Spleen (tissue), 11 donors: ENCODE measurements at regions not wholly inside any gene's neighbourhood (a gene's known extent, or its start where the extent isn't known, plus 50 kb on each side); places are given as distances from the start of the nearest gene placed in this dataset.

Experiments
- DNase-seq: peaks from one replicate; pipeline ENCODE4 v3.0.0-alpha.2; 2020
- H3K27ac ChIP-seq, 8 donors: fragments of 200-600 bp; sonication (generic) in 7 of 8; 1 replicate in 4 of 8; 2 replicates in 4 of 8; pipeline versions ENCODE4 v1.5.0 to v1.8.0; 2016 to 2021; ENCODE audit warnings: inconsistent platforms in 4 of 8, mild to moderate bottlenecking in 4 of 8, moderate library complexity in 1 of 8
- H3K27me3 ChIP-seq, 7 donors: fragments of 200-600 bp; sonication (generic) in 6 of 7; replicated peaks in 1 of 7; 1 replicate in 4 of 7; 2 replicates in 3 of 7; pipeline versions ENCODE4 v1.5.0 to v1.8.0; 2016 to 2021; ENCODE audit warnings: inconsistent platforms in 3 of 7, mild to moderate bottlenecking in 1 of 7
- H3K36me3 ChIP-seq, 6 donors: fragments of 200-600 bp; sonication (generic) in 5 of 6; 1 replicate in 4 of 6; 2 replicates in 2 of 6; pipeline versions ENCODE4 v1.5.0 to v1.8.0; 2016 to 2021; ENCODE audit warnings: inconsistent platforms in 2 of 6
- H3K4me1 ChIP-seq, 6 donors: fragments of 200-600 bp; sonication (generic) in 5 of 6; 1 replicate in 3 of 6; 2 replicates in 3 of 6; pipeline versions ENCODE4 v1.5.0 to v1.8.0; 2016 to 2021; ENCODE audit warnings: inconsistent platforms in 3 of 6
- H3K4me3 ChIP-seq, 8 donors: fragments of 200-600 bp; sonication (generic) in 7 of 8; 1 replicate in 4 of 8; 2 replicates in 4 of 8; pipeline versions ENCODE4 v1.5.0 to v1.8.0; 2016 to 2021; ENCODE audit warnings: inconsistent platforms in 4 of 8, mild to moderate bottlenecking in 4 of 8, moderate library complexity in 2 of 8
- H3K9me3 ChIP-seq, 8 donors: fragments of 200-600 bp; sonication (generic) in 7 of 8; 1 replicate in 4 of 8; 2 replicates in 4 of 8; pipeline versions ENCODE4 v1.5.0 to v1.8.0; 2016 to 2021; ENCODE audit warnings: inconsistent platforms in 4 of 8
- POLR2A ChIP-seq, 3 donors: fragments of 450-650 bp; IDR thresholded peaks; one replicate each; pipeline ENCODE4 v1.5.1; 2017; ENCODE audit warnings: antibody characterized with exemption in 3 of 3, mild to moderate bottlenecking in 1 of 3
- POLR2AphosphoS5 ChIP-seq, 3 donors: sonication (generic); formaldehyde crosslinking; IDR thresholded peaks; one replicate each; pipeline ENCODE4 v1.5.1; 2017; ENCODE audit warnings: antibody characterized with exemption in 3 of 3
- WGBS, 5 donors: extraction: QIAGEN DNeasy Blood & Tissue Kit in 3 of 5; methylation state at CpG; one replicate each; pipeline versions ENCODE4 v1.1.5 to v1.1.7; 2013 to 2018; 5-methylcytosine and 5-hydroxymethylcytosine counted together
- intact Hi-C: fragments of 100-400 bp; cut with DNase I; formaldehyde crosslinking; loops from one replicate; pipeline ENCODE4 v1.15.0; 2023; ENCODE audit warnings: low total_unique reads
- TF ChIP-seq, protein P1 (sequence below), 11 experiments: fragments of 200-600 bp in 7 of 11; fragments of 450-650 bp in 4 of 11; sonication (generic) in 4 of 11; IDR thresholded peaks in 8 of 11; conservative IDR thresholded peaks in 3 of 11; 1 replicate in 7 of 11; 2 replicates in 4 of 11; pipeline versions ENCODE4 v1.4.0 to v1.8.0; 2016 to 2021; ENCODE audit warnings: antibody characterized with exemption in 11 of 11, inconsistent platforms in 4 of 11, mild to moderate bottlenecking in 1 of 11
- donor health status: healthy with polysubstance abuse.
- donor health status: DM: no; HTN: no; CAD: no; lungs with moderate emphysema.
- donor health status: DM: no; HTN: no; CAD: no.
- donor health status: Bipolar disorder and iron deficiency.
- donor health status: healthy.
- donor health status: DM: no; HTN: no; CAD: no.
- donor health status: DM: yes; HTN: yes; CAD: no.

GRCh38 chr2:154591294-154591820 lies 107.1 kb upstream of the KCNJ3 start:
- Histone ChIP-seq H3K4me3 (no peak overlapping the region), H3K27ac (no peak overlapping the region), H3K36me3 (no peaks in the 10 kb centered on the region), H3K4me1 (no peaks in the 10 kb centered on the region), H3K27me3 (no peaks in the 10 kb centered on the region), H3K9me3 (no peaks in the 10 kb centered on the region)
- intact Hi-C loops = no loop called here
- no peak for DNase-seq
- WGBS, 5 donors = 52 to 75% (median 59%) methylated on average over 2 of the region's 2 CpGs
- TF ChIP-seq POLR2AphosphoS5 (IDR thresholded peaks at IDR 0.05) (no peak), POLR2A (IDR thresholded peaks at IDR 0.05) (no peak)
- TF ChIP-seq, protein P1, sequence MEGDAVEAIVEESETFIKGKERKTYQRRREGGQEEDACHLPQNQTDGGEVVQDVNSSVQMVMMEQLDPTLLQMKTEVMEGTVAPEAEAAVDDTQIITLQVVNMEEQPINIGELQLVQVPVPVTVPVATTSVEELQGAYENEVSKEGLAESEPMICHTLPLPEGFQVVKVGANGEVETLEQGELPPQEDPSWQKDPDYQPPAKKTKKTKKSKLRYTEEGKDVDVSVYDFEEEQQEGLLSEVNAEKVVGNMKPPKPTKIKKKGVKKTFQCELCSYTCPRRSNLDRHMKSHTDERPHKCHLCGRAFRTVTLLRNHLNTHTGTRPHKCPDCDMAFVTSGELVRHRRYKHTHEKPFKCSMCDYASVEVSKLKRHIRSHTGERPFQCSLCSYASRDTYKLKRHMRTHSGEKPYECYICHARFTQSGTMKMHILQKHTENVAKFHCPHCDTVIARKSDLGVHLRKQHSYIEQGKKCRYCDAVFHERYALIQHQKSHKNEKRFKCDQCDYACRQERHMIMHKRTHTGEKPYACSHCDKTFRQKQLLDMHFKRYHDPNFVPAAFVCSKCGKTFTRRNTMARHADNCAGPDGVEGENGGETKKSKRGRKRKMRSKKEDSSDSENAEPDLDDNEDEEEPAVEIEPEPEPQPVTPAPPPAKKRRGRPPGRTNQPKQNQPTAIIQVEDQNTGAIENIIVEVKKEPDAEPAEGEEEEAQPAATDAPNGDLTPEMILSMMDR (IDR thresholded peaks at IDR 0.05 in 8 of 11, conservative IDR thresholded peaks at IDR 0.05 in 3 of 11) = no peak

- intact Hi-C loops = no loop called here
- DNase-seq = no peak
- Histone ChIP-seq H3K4me3 (no peak overlapping the region), H3K36me3 (no peaks in the 10 kb centered on the region), H3K27me3 (no peaks in the 10 kb centered on the region), H3K27ac (no peak overlapping the region), H3K4me1 (no peaks in the 10 kb centered on the region), H3K9me3 (peaks cover 0 to 6% (median 0%) of the 10 kb centered on the region in 8 donors)
- TF ChIP-seq POLR2AphosphoS5 (IDR thresholded peaks at IDR 0.05) (no peak), POLR2A (IDR thresholded peaks at IDR 0.05) (no peak)
- TF ChIP-seq, protein P1 (IDR thresholded peaks at IDR 0.05 in 8 of 11, conservative IDR thresholded peaks at IDR 0.05 in 3 of 11) = no peak
- 78 to 90% (median 81%) methylated on average over 3 of the region's 3 CpGs for WGBS, 5 donors
These were observed 99.3 kb upstream of the KCNJ3 start for GRCh38 chr2:154599189-154599588.

GRCh38 chr2:154600927-154601494 lies 97.5 kb upstream of the KCNJ3 start:
- 76 to 95% (median 91%) methylated on average over 4 of the region's 4 CpGs for WGBS, 5 donors
- intact Hi-C loops = no loop called here
- Histone ChIP-seq H3K36me3 (no peaks in the 10 kb centered on the region), H3K27me3 (no peaks in the 10 kb centered on the region), H3K4me1 (no peaks in the 10 kb centered on the region), H3K27ac (no peak overlapping the region), H3K4me3 (no peak overlapping the region), H3K9me3 (peaks cover 0 to 6% (median 0%) of the 10 kb centered on the region in 8 donors)
- DNase-seq = no peak
- TF ChIP-seq POLR2A (IDR thresholded peaks at IDR 0.05) = no peak
- TF ChIP-seq POLR2AphosphoS5 (IDR thresholded peaks at IDR 0.05) = no peak
- TF ChIP-seq, protein P1 (IDR thresholded peaks at IDR 0.05 in 8 of 11, conservative IDR thresholded peaks at IDR 0.05 in 3 of 11) = no peak

- TF ChIP-seq, protein P1 (IDR thresholded peaks at IDR 0.05 in 8 of 11, conservative IDR thresholded peaks at IDR 0.05 in 3 of 11) = no peak
- no peak for TF ChIP-seq POLR2AphosphoS5 (IDR thresholded peaks at IDR 0.05)
- TF ChIP-seq POLR2A (IDR thresholded peaks at IDR 0.05) = no peak
- Histone ChIP-seq H3K4me3 (no peak overlapping the region), H3K36me3 (no peaks in the 10 kb centered on the region), H3K9me3 (peaks cover 0 to 6% (median 0%) of the 10 kb centered on the region in 8 donors), H3K27me3 (no peaks in the 10 kb centered on the region), H3K27ac (no peak overlapping the region), H3K4me1 (no peaks in the 10 kb centered on the region)
- intact Hi-C loops = no loop called here
- no peak for DNase-seq
These were observed 94.8 kb upstream of the KCNJ3 start for GRCh38 chr2:154603682-154604081.
